GM19023 (cell line): ENCODE measurements at regions not wholly inside any gene's neighbourhood (a gene's known extent, or its start where the extent isn't known, plus 50 kb on each side); places are given as distances from the start of the nearest gene placed in this dataset.

ENCODE experiments used
- ATAC-seq: cut with Tn5 transposase; IDR thresholded peaks from one replicate; pipeline ENCODE4 v1.9.1; 2021; ENCODE audit warnings: mild to moderate bottlenecking, moderate library complexity; ENCODE audit not compliant: unreplicated experiment

DNA sequence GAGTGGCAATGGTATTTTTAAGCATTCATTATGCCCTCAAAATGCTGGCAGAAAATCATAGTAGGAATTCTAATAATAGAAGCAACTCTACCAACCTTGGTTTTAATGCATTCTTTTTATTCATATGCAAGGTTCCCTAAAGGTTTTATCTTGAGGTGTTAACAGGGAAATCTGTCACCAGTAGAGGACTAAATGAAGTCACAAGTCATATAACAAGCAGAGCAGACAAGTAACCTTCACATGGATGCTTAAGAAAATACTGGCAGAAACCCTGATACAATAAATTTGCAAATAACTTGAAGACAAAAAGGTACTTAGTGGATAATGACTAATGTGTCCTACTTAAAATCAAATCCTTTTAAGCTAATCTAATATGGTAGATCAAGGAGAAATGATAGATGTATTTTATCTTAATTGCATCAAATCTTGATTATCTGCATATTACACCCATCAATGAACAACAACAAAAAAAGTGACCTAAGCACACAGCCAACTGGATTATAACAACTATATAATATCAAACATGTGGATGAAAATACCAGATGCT is 73.3 kb downstream of the RFC3 start:
- ATAC-seq, result no peak

DNA sequence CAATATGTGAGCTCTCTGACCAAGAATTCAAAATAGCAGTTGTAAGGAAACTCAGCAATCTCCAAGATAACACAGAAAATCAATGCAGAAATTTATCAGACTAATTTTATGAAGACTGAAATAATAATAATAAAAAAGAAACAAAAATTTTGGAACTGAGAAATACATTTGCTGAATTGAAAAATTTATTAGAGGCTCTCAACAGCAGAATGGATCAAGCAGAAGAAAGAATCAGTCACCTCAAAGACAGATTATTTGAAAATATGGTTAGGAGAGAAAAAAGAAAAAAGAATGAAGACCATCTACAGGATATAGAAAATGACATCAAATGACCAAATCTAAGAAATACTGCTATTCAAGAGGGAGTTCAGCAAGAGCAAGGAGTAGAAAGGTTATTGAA is 75.6 kb downstream of the RFC3 start:
- no peak for ATAC-seq

DNA sequence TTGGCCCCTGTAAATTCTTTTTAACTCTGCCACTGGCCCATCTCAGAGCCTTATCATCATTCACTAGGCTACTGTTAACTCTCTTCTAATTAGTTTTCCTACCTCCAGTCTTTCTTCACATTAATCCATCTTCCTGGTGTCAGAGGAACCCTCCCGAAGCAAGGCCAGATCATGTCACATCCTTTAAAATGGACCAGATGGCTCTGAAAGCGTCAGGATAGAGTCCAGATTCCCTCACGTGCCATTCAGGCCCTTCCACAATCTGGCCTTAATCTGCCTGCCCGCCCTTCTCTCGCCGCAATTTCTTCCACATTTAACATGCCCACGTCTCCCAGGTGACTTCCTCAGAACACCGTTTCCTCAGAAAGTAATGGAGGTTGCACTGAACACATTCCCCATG is 86.5 kb downstream of the RFC3 start:
- ATAC-seq, result no peak

DNA sequence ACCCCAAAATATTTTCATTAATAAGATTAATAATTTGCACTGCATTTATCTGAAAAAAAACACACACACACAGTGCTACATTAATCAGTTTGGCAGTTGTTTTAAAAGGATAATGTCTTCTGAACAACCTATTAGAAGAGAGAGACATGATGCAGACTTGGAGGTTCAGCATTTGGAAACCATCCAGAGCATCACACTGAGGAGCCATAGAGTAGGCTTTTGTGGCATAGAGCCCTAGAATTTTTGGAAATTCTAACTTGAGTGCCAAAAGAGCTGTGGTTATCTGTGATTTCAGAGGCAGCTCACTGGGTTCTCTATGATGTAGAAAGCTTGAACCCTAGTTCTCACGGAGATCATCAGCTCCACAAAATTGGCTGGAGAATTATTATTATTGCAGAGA is 90.2 kb downstream of the RFC3 start:
- no peak for ATAC-seq

DNA sequence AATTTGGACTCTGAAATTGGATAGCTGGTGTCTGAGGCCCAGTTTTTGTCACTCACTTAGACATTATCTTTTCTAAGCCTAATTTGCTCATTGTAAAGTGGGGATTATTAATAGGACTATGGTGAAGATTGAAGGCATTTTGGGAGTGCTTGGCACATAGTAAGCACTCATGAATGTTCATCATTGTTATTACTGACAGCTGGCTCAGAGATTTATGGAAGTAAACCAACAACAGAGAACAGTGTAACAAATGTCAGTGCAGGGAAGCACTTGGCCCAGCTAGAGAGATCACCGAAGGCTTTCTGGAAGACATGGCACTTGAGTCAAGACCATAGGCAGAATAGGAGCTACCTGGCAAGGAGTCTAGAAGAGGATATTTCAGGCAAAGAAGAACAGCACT is 92.3 kb downstream of the RFC3 start:
- no peak for ATAC-seq

DNA sequence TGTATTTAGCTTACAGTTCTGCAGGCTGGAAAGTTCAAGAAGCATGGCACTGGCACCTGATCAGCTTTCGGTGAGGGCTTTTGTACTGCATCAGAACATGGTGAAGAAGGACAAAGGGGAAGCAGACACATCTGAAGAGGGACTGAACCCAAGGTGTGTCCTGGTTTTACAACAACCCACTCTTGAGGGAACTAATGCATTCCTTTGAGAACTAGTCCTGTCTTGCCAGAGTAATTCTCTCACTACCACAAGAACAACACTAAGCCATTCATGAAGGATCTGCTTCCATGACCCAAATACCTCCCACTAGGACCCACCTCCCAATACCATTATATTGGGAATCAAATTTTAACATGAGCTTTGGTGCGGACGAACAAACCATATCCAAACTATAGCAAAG is 93.6 kb downstream of the RFC3 start:
- no peak for ATAC-seq

DNA sequence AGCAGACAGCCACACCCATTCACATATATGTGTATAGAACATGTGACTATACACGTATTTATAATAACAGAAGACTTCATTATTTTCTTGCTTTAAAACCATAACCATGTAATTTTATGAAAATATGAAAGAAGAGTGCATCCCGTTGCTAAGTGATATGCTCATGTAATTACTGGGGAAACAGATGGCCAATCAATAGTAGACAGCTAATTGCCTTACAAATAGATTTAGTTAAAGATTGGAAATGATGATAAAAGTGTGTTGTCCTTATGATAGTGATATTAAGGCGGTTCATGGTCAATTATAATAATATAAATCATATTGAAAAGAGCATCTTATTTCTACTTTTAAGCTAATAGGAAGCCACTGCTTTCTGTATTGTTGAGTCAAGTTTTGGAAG is 95.9 kb downstream of the RFC3 start:
- no peak for ATAC-seq

DNA sequence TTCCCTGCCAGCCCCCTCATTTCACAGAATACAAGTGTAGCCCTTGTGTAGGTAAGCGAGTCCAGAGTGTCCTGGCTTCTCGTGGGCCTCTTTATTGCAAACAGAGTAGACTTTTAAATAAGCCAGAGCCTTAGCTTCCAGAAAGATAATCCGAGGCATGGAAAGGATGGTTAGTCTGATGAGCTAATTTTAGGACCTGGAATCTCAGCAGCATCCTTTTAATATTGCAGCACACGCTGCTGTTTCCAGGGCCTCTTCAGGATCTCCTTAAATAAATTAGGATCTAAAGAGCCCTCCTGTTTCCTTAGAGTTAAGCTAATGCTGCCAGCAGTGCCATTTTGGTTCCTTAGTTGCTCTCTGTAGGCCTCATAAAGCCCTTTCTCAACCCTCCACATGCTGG is 99.2 kb downstream of the RFC3 start:
- no peak for ATAC-seq

DNA sequence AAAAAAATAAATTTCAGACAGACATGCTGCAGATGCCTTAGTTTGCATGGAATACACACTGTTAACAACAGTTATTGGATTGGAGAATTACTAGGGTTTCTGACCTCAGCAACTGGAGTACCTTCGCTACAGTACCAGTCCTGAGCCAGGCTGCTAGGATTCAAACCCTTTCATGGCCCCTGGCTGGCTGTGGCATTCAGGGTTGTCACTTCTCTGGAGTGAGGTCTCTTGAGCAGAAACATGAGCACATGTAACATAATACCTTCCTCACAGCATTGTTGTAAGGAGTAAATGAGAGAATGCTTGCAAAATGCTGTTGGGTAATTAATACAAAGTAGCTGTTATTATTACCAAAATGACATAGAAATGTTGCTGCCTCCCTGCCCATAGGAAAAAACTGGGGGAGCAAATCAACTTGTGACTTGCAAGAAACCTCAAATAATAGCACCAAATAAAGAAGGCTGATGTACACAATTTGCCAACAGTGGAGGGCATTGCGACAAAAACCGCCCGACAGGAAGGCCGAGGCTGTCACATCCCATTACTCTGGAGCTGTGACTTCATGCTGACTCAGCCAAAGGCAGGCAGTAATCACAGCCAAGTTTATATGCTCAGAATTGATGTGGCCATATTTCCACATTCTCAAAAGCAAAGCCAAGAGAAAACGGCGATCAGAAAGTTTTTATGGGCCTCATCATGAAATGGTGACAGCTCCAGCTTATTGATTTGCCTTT is 100.4 kb downstream of the RFC3 start:
- ATAC-seq, result no peak

DNA sequence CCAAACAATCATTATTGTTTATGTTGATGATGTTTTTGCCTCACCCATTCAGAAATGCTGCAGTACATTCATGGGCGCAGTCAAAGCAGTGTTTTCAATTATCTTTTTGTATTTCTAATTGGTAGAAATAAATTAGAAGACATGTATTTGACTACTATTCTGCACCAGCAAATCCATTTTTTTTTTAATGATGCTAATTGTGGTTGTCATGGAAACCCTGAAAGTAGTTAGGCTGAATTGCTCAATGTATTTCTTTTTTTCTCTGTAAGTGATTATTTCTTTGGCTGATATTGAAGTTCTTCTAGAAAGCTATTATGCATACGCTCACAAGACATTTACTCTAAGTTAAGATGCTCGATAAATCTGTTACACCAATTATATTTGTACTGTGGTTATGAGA is 101.2 kb downstream of the RFC3 start:
- ATAC-seq, result no peak

DNA sequence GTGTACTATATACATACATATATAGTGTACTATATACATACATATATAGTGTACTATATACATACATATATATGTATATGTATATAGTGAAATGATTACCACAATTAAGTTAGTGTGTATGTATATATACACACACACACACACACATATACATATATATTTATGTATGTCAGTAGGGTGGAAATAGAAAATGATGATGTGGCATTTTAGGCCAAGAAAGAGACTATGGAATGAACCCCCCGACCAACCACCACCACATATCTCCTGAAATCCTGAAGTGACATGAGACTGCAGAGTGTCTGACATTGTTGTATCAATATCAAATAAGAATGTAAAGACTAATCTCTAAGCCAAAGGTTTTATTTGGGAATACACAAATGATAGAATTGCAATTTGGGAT is 107.6 kb downstream of the RFC3 start:
- ATAC-seq, result no peak

DNA sequence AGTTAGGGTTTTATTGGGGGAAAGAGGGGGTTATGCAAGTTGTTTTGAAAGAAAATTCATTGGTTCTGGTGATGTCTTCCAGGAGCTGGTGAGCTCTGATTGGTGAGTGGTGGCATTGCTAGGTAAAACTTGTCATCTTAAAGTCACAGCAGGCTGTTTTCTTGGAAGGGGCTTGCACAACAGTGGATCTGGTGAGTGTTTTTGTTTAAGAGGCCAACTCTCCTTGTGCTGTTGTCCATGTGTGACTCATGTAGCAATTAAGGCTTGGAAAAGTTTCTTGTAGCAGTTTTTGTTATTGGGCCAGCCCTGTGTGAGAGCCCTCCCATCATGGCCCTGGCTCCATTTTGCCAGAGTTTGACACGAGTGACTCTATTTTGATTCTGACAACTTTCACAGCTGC is 109.4 kb downstream of the RFC3 start:
- no peak for ATAC-seq

DNA sequence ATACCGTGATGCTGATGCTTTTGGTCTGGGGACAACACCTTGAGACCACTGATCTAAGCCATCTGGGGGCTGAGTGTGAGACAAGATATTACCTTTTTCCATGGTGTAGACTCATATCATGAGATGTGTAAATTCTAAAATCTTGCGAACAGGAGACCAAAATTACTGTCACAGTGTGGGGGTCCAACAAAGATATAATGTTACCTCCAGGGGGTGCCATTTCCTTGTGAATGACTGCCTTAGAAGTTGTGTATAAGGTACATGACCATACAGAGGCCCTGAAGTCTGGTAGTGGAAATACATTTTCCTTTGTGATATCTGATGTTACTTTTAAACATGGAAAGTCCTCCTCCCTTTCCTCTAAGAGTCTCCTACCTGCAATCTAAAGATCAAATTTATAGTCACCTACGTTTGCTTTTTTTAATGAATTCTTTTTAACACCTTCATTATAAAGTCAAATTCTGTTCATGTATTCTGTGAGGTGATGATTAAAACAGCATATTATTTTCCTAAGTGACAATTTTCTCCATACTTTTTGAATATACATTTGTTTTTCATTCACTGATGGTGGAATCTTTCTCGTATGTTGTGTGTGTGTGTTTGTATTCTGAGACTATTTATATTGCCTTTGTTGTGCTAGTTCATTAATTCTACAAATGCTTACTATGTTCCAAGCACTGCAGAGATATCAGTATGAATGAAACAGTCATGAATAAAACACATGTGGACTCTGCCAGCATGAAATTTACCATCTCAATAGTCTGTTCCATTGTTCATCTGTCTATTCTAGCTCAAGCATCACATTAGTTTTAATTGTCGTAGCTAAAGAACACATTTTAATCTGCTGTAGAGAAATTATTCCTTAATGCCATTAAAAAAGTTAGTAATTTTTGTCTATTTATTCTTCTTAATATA is 113.7 kb downstream of the RFC3 start:
- no peak for ATAC-seq

DNA sequence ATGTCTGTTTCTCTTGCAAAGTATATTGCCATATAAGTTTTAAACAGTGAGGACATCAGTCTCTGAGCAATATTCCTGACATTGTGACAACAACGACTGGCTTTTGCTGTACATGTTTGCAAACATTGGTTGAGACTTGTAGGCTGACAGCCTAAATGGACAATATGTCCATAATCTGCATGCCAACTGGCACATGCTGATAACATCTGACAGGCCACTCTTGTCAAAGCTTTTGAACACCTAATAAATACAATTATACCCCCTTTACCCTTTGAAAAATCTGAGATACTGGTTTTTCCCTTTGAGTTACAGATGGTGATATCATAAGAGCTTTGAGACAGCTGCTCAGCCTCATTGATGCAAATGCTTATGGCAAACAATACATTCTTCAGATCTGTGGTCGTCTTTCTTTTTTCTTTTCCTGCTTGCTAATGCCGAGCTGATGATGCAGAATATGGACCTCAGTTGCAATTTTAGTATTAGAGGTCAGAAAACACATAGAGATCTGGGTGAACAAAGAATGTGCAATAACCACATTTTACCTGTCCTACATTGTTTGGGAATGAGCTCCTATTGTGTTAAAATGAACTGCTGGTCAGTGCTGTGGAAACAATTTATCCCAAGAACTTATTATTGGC is 114.9 kb downstream of the RFC3 start:
- ATAC-seq, result no peak

DNA sequence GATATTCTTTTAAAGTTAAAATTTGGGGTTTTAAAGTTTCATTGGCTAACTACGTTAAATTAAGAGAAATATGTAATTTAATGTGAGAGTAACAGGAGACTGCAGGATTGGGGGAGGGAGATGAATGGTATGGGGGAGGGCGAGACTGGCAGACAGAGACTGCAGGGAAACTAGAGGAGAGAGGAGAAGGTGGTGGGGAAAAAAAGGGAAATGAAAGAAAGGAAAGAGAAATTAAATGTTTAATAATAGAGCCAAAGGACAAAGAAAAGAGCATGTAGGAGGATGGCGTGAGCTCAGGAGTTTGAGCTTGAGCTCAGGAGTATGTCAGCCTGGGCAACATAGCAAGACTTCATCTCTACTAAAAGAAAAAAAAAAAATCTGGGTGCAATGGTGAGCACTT is 115.9 kb downstream of the RFC3 start:
- ATAC-seq, result no peak

DNA sequence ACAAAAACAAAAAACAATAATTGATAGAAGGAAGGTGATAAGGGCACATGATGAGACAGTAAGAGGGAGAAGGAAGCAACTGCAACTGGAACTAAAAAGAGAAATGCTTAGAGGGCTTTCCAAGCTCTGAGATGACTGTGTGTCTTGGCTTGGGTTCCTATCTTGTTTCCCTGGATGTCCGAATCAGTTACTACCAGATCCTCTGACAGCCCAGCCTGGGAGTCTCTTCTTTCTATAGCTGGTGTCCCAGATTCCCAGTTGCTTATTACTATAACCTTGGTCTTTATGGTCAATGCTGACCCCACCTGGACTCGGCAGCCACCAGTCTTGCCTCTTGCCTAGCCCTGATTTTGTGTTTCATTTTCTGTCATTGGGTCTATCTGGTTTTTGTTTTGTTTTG is 116.4 kb downstream of the RFC3 start:
- ATAC-seq, result no peak

DNA sequence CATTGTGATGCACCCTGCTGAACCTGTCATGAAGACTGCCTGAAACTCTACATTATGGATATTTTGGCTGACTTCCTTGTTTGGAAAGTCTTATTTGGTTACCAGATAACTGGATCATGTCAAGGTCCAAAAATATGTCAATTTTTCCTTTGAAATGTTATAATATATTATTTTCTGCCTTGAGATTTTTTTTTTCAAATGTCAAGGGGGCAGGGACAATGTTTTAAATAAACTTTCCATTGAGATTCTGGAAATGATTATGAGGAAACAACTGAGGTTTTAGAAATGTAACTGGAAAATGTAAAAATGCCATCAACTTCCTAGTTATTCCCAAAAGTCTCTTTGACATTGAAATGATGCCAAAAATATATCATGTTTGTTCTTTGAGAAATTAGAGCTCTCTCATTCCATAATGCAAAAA is 117.0 kb downstream of the RFC3 start:
- ATAC-seq, result no peak

DNA sequence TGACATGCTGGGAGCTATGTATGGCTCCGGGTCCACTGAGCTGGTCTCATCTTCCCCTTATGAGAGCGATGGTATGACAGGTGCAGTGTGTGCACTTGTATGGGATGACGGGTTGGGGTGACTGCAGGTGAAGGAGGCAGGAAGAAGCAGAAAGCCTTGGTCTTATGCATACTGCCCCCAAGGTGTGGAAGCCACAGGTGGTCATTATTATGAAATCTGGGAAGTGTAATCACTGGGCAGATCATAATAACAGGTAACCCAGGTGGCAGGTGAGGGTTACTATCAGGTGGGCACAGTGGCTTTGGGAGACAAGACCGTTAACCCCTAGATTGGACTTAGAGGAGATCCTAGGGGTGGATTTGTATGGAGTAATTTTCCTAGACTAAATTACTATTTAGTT is 118.0 kb downstream of the RFC3 start:
- no peak for ATAC-seq

DNA sequence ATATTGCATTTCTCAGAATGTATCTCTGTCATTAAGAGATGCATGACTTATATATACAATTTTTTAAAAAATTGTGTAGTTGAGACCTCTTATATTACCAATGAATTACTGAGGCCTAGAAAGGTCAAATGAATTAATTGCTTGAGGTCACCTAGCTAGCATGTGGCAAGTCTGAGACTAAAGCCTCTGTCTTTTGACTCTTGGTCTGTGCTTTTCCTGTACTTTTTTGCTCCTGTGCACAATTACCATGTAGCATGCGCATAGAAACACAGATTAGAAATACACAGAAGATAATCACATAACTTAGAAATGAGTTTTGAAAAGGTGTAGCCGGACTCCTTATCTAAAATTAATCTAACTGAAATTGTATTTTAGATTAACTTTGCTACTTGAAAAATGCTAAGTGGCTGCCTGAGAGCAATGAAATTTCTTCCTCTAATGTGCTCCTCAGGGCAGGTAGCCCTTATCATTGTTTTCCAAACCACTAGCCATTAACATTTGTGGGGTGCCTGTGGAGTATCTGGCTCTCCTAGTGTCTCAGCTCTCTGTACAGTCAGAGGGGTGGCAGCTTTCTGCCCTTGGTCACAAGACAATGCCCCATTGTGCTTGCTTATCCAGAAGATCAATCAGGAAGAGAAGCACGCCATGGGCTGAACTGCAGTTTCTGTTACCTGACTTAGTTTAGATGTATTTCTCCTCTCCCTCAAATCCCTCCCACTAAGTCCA is 119.6 kb downstream of the RFC3 start:
- no peak for ATAC-seq

DNA sequence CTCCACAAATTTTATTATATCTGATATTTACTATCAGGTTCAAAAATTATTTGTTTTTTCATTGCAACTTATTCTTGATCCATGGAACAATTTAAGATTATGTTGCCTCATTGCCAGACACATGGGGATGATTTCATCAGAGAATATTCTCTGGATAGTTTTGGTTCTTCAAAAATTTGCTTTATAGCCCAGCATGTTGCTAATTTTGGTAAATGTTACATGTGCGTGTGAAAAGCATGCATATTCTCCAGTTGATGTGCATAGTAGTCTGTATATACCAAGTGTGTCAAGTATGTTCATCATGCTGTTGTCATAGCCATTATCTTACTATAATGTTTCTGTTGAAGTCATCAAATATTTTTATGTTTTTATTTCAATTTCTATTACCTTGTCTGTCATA is 122.3 kb downstream of the RFC3 start:
- ATAC-seq, result no peak

DNA sequence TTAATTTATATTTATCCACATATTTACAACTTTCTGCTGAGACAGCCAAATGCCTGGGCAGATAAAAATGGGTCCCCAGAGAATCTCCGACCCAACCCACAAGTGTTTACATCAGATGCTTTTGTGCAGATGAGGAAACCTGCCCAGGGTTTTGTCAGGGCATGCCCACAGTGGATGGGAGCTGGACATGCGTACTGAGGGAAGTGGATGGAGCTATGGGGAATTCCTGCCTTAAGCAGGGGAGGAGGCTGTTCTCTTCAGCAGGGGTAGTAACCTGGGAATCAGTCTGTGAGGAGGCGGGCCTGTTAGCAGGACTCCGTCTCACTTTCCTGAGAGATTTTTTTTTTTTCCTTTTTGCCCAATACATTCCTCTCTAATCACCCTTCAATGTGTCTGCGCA is 122.9 kb downstream of the RFC3 start:
- no peak for ATAC-seq
